ENCODE measurements at regions not wholly inside any gene's neighbourhood (a gene's known extent, or its start where the extent isn't known, plus 50 kb on each side); places are given as distances from the start of the nearest gene placed in this dataset.
"Not testable (repeated sequence)": the region's sequence is repeated elsewhere in the genome, so short reads cannot be mapped to it uniquely, and the experiment has no call there.

DNA sequence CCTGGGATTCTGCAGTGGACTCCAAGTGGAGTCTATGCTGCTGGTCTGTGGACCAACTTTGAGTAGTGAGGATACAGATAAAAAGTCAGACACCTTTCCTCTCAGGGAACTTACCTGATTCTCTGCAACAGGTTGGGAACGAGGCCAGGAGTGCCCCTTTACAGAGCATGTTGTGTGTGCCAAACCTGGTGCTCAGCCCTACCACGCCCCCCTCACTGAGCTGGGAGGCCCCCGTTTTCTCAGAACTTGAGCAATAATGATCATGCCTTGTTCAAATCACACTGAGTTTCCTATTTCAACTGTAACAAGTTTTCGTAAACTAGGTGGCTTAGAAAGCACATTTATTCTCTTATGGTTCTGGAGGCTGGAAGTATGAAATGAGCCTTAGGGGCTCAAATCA lies 182.0 kb downstream of the COPRS start:
- no peaks in the 10 kb centered on the region for H3K4me1 ChIP-seq (ENCODE audit: control insufficient read depth in 2 of 3, insufficient read depth in 2 of 3, low read depth in 1 of 3, low read length in 3 of 3)
- no peak overlapping the region for H3K27ac ChIP-seq (ENCODE audit: low read depth in 2 of 2, low read length in 2 of 2)
- H3K27me3 ChIP-seq (ENCODE audit: control insufficient read depth, insufficient read depth, low read length), result no peaks in the 10 kb centered on the region
- TF ChIP-seq, protein P1, sequence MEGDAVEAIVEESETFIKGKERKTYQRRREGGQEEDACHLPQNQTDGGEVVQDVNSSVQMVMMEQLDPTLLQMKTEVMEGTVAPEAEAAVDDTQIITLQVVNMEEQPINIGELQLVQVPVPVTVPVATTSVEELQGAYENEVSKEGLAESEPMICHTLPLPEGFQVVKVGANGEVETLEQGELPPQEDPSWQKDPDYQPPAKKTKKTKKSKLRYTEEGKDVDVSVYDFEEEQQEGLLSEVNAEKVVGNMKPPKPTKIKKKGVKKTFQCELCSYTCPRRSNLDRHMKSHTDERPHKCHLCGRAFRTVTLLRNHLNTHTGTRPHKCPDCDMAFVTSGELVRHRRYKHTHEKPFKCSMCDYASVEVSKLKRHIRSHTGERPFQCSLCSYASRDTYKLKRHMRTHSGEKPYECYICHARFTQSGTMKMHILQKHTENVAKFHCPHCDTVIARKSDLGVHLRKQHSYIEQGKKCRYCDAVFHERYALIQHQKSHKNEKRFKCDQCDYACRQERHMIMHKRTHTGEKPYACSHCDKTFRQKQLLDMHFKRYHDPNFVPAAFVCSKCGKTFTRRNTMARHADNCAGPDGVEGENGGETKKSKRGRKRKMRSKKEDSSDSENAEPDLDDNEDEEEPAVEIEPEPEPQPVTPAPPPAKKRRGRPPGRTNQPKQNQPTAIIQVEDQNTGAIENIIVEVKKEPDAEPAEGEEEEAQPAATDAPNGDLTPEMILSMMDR (IDR thresholded peaks at IDR 0.05; ENCODE audit: borderline replicate concordance, extremely low read depth, insufficient read depth), result no peak
- H3K4me3 ChIP-seq (ENCODE audit: low read length in 3 of 3), result no peak overlapping the region
- H3K36me3 ChIP-seq (ENCODE audit: control insufficient read depth in 2 of 3, insufficient read depth in 3 of 3, low read length in 3 of 3), result no peaks in the 10 kb centered on the region
- H3K9me3 ChIP-seq (ENCODE audit: control insufficient read depth in 2 of 3, insufficient read depth in 1 of 3, low read length in 3 of 3), result no peaks in the 10 kb centered on the region
- no peak overlapping the region for H3K9ac ChIP-seq (ENCODE audit: low read length in 3 of 3)
- DNase-seq, result no peak
- intact Hi-C loops (cut with DNase I), result no loop called here
- no peak for FAIRE-seq

DNA sequence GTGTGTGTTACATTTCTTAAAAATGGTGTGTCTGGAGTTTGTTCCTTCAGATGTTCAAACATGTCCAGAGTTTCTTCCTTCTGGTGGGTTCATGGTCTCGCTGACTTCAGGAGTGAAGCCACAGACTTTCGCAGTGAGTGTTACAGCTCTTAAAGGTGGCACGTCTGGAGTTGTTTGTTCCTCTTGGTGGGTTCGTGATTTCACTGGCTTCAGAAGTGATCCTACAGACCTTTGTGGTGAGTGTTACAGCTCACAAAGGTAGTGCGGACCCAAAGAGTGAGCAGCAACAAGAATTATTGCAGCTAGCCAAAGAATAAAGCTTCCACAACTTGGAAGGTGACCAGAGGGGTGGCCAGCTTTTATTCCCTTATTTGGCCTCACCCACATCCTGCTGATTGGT lies 183.7 kb downstream of the COPRS start:
- H3K27me3 ChIP-seq (ENCODE audit: control insufficient read depth, insufficient read depth, low read length); H3K9ac ChIP-seq (ENCODE audit: low read length in 3 of 3); H3K9me3 ChIP-seq (ENCODE audit: control insufficient read depth in 2 of 3, insufficient read depth in 1 of 3, low read length in 3 of 3); H3K36me3 ChIP-seq (ENCODE audit: control insufficient read depth in 2 of 3, insufficient read depth in 3 of 3, low read length in 3 of 3); H3K4me1 ChIP-seq (ENCODE audit: control insufficient read depth in 2 of 3, insufficient read depth in 2 of 3, low read depth in 1 of 3, low read length in 3 of 3); H3K4me3 ChIP-seq (ENCODE audit: low read length in 3 of 3); intact Hi-C loops (cut with DNase I); H3K27ac ChIP-seq (ENCODE audit: low read depth in 2 of 2, low read length in 2 of 2); DNase-seq; FAIRE-seq: not testable (repeated sequence)

DNA sequence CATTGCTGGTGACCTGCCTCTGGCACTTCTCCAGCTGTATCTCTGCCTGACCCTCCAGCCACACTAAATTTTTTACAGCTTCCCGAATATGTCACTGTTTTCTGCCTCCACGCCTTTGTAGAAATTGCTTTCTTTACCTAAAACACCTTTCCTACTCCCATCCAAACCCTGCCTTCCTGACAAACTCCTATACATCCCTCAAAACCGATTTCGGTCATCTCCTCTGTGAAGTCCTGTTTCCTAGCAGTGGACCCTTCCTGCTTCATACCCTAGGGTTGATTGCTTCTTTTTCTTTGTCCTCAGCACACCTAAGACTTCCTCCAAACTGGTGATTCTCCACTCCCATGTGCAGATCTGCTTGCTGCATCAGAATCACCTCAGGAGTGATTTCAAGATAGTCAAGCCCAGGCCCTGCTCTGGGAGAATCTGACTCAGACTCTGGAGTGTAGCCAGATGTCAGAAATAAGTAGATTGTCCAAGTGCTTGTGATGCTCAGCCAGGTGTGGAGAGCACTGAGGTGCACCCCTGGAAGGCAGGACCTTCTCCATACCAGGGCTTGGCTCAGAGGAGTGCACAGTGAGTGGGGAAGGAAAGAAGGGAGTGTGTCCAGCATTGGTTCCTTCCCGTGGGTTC lies 184.2 kb downstream of the COPRS start:
- intact Hi-C loops (cut with DNase I), result no loop called here
- FAIRE-seq, result no peak
- H3K36me3 ChIP-seq (ENCODE audit: control insufficient read depth in 2 of 3, insufficient read depth in 3 of 3, low read length in 3 of 3), result no peaks in the 10 kb centered on the region

DNA sequence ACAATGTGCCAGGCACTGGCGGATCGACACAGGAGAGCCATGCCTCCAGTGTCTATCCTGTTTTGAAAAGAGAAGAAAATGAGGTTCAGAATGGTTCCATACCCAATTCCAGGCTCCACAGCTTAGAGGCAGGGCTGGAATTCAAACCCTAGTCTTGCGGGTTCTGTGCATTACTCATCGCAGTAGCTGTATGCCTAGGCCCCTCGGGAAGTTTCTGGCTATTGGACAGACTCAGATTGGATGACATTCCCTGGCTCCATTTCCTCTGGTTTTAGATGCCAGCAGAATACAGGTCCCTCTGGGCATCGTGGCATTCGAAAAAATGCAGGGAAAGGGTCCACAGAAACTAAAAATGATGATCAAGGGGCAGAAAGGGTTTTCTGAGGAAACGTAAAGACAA lies 184.7 kb downstream of the COPRS start:
- Histone ChIP-seq H3K9me3 (ENCODE audit: control insufficient read depth in 2 of 3, insufficient read depth in 1 of 3, low read length in 3 of 3) (no peaks in the 10 kb centered on the region), H3K27me3 (ENCODE audit: control insufficient read depth, insufficient read depth, low read length) (no peaks in the 10 kb centered on the region), H3K36me3 (ENCODE audit: control insufficient read depth in 2 of 3, insufficient read depth in 3 of 3, low read length in 3 of 3) (no peaks in the 10 kb centered on the region), H3K9ac (ENCODE audit: low read length in 3 of 3) (no peak overlapping the region), H3K4me3 (ENCODE audit: low read length in 3 of 3) (no peak overlapping the region), H3K4me1 (ENCODE audit: control insufficient read depth in 2 of 3, insufficient read depth in 2 of 3, low read depth in 1 of 3, low read length in 3 of 3) (no peaks in the 10 kb centered on the region), H3K27ac (ENCODE audit: low read depth in 2 of 2, low read length in 2 of 2) (no peak overlapping the region)
- intact Hi-C loops (cut with DNase I), result no loop called here
- DNase-seq, result no peak
- no peak for FAIRE-seq
- TF ChIP-seq, protein P1 (IDR thresholded peaks at IDR 0.05; ENCODE audit: borderline replicate concordance, extremely low read depth, insufficient read depth), result no peak

More for the DNA sequence above, 184.2 kb downstream of the COPRS start:
- Histone ChIP-seq H3K9me3 (ENCODE audit: control insufficient read depth in 2 of 3, insufficient read depth in 1 of 3, low read length in 3 of 3) (no peaks in the 10 kb centered on the region), H3K9ac (ENCODE audit: low read length in 3 of 3) (no peak overlapping the region), H3K4me1 (ENCODE audit: control insufficient read depth in 2 of 3, insufficient read depth in 2 of 3, low read depth in 1 of 3, low read length in 3 of 3) (no peaks in the 10 kb centered on the region), H3K27me3 (ENCODE audit: control insufficient read depth, insufficient read depth, low read length) (no peaks in the 10 kb centered on the region), H3K27ac (ENCODE audit: low read depth in 2 of 2, low read length in 2 of 2) (no peak overlapping the region), H3K4me3 (ENCODE audit: low read length in 3 of 3) (no peak overlapping the region)
- no peak for DNase-seq
- TF ChIP-seq, protein P1 (IDR thresholded peaks at IDR 0.05; ENCODE audit: borderline replicate concordance, extremely low read depth, insufficient read depth), result no peak
